ENCODE measurements at regions not wholly inside any gene's neighbourhood (a gene's known extent, or its start where the extent isn't known, plus 50 kb on each side); places are given as distances from the start of the nearest gene placed in this dataset.

GRCh38 chrX:88990882-88991582 is 244.0 kb downstream of the CPXCR1 start:
- no peak for TF ChIP-seq CTCF (IDR thresholded peaks at IDR 0.05; ENCODE audit: borderline replicate concordance, extremely low read depth, insufficient read depth)
- DNase-seq (no peak), FAIRE-seq (no peak)
- Histone ChIP-seq H3K9ac (ENCODE audit: low read length in 3 of 3) (no peak overlapping the region), H3K4me3 (ENCODE audit: low read length in 3 of 3) (no peak overlapping the region), H3K27me3 (ENCODE audit: control insufficient read depth, insufficient read depth, low read length) (no peaks in the 10 kb centered on the region), H3K4me1 (ENCODE audit: control insufficient read depth in 2 of 3, insufficient read depth in 2 of 3, low read depth in 1 of 3, low read length in 3 of 3) (no peaks in the 10 kb centered on the region), H3K27ac (ENCODE audit: low read depth in 2 of 2, low read length in 2 of 2) (no peak overlapping the region), H3K9me3 (ENCODE audit: control insufficient read depth in 2 of 3, insufficient read depth in 1 of 3, low read length in 3 of 3) (no peaks in the 10 kb centered on the region), H3K36me3 (ENCODE audit: control insufficient read depth in 2 of 3, insufficient read depth in 3 of 3, low read length in 3 of 3) (no peaks in the 10 kb centered on the region)
- intact Hi-C loops (cut with DNase I) = no loop called here

GRCh38 chrX:88991583-88992132 is 244.6 kb downstream of the CPXCR1 start:
- Histone ChIP-seq H3K27me3 (ENCODE audit: control insufficient read depth, insufficient read depth, low read length) (no peaks in the 10 kb centered on the region), H3K4me1 (ENCODE audit: control insufficient read depth in 2 of 3, insufficient read depth in 2 of 3, low read depth in 1 of 3, low read length in 3 of 3) (no peaks in the 10 kb centered on the region), H3K9me3 (ENCODE audit: control insufficient read depth in 2 of 3, insufficient read depth in 1 of 3, low read length in 3 of 3) (no peaks in the 10 kb centered on the region), H3K4me3 (ENCODE audit: low read length in 3 of 3) (no peak overlapping the region), H3K27ac (ENCODE audit: low read depth in 2 of 2, low read length in 2 of 2) (no peak overlapping the region), H3K36me3 (ENCODE audit: control insufficient read depth in 2 of 3, insufficient read depth in 3 of 3, low read length in 3 of 3) (no peaks in the 10 kb centered on the region), H3K9ac (ENCODE audit: low read length in 3 of 3) (no peak overlapping the region)
- TF ChIP-seq CTCF (IDR thresholded peaks at IDR 0.05; ENCODE audit: borderline replicate concordance, extremely low read depth, insufficient read depth) = no peak
- intact Hi-C loops (cut with DNase I) = no loop called here
- FAIRE-seq (no peak), DNase-seq (no peak)

GRCh38 chrX:89021964-89022363 is 274.9 kb downstream of the CPXCR1 start:
- no peak for TF ChIP-seq CTCF (IDR thresholded peaks at IDR 0.05; ENCODE audit: borderline replicate concordance, extremely low read depth, insufficient read depth)
- H3K4me1 ChIP-seq (ENCODE audit: control insufficient read depth in 2 of 3, insufficient read depth in 2 of 3, low read depth in 1 of 3, low read length in 3 of 3) = no peaks in the 10 kb centered on the region
- FAIRE-seq = no peak

More at GRCh38 chrX:89021964-89022363, 274.9 kb downstream of the CPXCR1 start:
- no peak overlapping the region for H3K4me3 ChIP-seq (ENCODE audit: low read length in 3 of 3)
- no peaks in the 10 kb centered on the region for H3K9me3 ChIP-seq (ENCODE audit: control insufficient read depth in 2 of 3, insufficient read depth in 1 of 3, low read length in 3 of 3)
- H3K27me3 ChIP-seq (ENCODE audit: control insufficient read depth, insufficient read depth, low read length) = no peaks in the 10 kb centered on the region
- no peak overlapping the region for H3K27ac ChIP-seq (ENCODE audit: low read depth in 2 of 2, low read length in 2 of 2)
- no peaks in the 10 kb centered on the region for H3K36me3 ChIP-seq (ENCODE audit: control insufficient read depth in 2 of 3, insufficient read depth in 3 of 3, low read length in 3 of 3)
- H3K9ac ChIP-seq (ENCODE audit: low read length in 3 of 3) = no peak overlapping the region
- intact Hi-C loops (cut with DNase I) = no loop called here
- DNase-seq = no peak

Measured in kidney (tissue), 13 donors.